ENCODE measurements at regions not wholly inside any gene's neighbourhood (a gene's known extent, or its start where the extent isn't known, plus 50 kb on each side); places are given as distances from the start of the nearest gene placed in this dataset.
A peak's percentile ranks its signal among the peaks of the same experiment; 100 is the strongest.

DNA sequence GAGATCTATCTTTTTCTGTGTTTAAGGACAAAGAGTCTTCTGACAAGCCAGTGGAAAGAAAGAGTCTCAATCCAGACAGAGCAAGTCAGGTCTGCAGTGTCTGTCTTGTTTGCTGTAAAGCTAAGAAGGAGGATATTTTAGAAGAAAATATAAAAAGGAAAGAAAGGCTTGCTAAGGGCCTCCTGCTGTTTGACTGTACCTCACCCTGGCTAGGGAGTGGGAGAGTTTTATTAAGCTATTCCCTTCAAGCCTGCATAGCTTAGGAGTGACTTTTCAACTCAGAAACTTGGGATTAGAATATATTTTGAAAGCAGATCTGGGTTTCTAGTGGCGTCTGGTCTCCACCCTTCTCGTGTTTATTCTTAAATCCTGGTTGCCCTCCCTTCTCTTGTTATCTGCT lies 460.0 kb downstream of the COG6 start:
- no peak overlapping the region for H2AFZ ChIP-seq (ENCODE audit: low read length)
- H3K9me3 ChIP-seq (ENCODE audit: low read length): 0 out of 2 replicates have a peak, but pooled peaks cover 2% of the 10 kb centered on the region
- peak overlapping the region; percentile 66 for H3K27ac ChIP-seq (ENCODE audit: low read depth, low read length, poor library complexity, severe bottlenecking)
- TF ChIP-seq, protein P1, sequence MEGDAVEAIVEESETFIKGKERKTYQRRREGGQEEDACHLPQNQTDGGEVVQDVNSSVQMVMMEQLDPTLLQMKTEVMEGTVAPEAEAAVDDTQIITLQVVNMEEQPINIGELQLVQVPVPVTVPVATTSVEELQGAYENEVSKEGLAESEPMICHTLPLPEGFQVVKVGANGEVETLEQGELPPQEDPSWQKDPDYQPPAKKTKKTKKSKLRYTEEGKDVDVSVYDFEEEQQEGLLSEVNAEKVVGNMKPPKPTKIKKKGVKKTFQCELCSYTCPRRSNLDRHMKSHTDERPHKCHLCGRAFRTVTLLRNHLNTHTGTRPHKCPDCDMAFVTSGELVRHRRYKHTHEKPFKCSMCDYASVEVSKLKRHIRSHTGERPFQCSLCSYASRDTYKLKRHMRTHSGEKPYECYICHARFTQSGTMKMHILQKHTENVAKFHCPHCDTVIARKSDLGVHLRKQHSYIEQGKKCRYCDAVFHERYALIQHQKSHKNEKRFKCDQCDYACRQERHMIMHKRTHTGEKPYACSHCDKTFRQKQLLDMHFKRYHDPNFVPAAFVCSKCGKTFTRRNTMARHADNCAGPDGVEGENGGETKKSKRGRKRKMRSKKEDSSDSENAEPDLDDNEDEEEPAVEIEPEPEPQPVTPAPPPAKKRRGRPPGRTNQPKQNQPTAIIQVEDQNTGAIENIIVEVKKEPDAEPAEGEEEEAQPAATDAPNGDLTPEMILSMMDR (IDR thresholded peaks at IDR 0.05; ENCODE audit: low read length): no peak
- no peak for TF ChIP-seq EZH2 (IDR thresholded peaks at IDR 0.05; ENCODE audit: borderline replicate concordance, low read length)
- no peaks in the 10 kb centered on the region for H4K20me1 ChIP-seq (ENCODE audit: insufficient read depth, low read length)
- peaks cover 31% of the 10 kb centered on the region for H3K4me1 ChIP-seq (ENCODE audit: insufficient read depth, low read length, severe bottlenecking)
- no peaks in the 10 kb centered on the region for H3F3A ChIP-seq (ENCODE audit: insufficient read depth, low read length)
- no peak overlapping the region for H3K9ac ChIP-seq (ENCODE audit: low read length)
- no peaks in the 10 kb centered on the region for H3K27me3 ChIP-seq (ENCODE audit: insufficient read depth, low read length)
- H3K4me3 ChIP-seq (ENCODE audit: low read depth, low read length, poor library complexity, severe bottlenecking): no peak overlapping the region
- no peaks in the 10 kb centered on the region for H3K9me2 ChIP-seq (ENCODE audit: low read depth, low read length)
- H3K36me3 ChIP-seq (ENCODE audit: insufficient read depth, low read length): peaks cover 30% of the 10 kb centered on the region
- H3K79me2 ChIP-seq (ENCODE audit: insufficient read depth, low read length): no peaks in the 10 kb centered on the region
- H3K4me2 ChIP-seq (ENCODE audit: low read length): no peak overlapping the region

DNA sequence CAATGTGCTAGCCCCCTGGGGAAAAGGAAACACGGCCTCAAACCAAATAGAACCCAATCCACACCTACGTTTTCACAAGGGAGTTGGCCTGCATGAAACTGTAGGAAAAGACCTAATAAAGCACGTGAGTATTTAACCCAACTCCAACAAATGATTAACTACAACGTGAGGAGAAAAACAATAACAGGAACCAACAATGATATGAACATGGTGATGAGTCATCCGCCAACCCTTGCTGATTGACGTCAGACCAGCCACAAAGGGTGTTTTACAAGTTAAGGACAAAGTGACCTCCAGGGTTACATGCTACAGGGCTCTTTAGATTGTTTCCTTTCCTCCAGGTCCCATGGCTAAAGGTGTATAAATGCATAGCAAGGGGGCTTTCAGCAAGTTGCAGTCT lies 460.5 kb downstream of the COG6 start:
- Histone ChIP-seq H3K4me2 (ENCODE audit: low read length) (no peak overlapping the region), H3K9me2 (ENCODE audit: low read depth, low read length) (no peaks in the 10 kb centered on the region), H3K9me3 (ENCODE audit: low read length) (0 out of 2 replicates have a peak, but pooled peaks cover 2% of the 10 kb centered on the region), H3K4me3 (ENCODE audit: low read depth, low read length, poor library complexity, severe bottlenecking) (no peak overlapping the region), H3F3A (ENCODE audit: insufficient read depth, low read length) (no peaks in the 10 kb centered on the region), H3K9ac (ENCODE audit: low read length) (no peak overlapping the region), H3K79me2 (ENCODE audit: insufficient read depth, low read length) (no peaks in the 10 kb centered on the region), H3K36me3 (ENCODE audit: insufficient read depth, low read length) (peaks cover 31% of the 10 kb centered on the region), H3K27ac (ENCODE audit: low read depth, low read length, poor library complexity, severe bottlenecking) (peak overlapping the region; percentile 66), H3K27me3 (ENCODE audit: insufficient read depth, low read length) (no peaks in the 10 kb centered on the region), H3K4me1 (ENCODE audit: insufficient read depth, low read length, severe bottlenecking) (peaks cover 31% of the 10 kb centered on the region), H2AFZ (ENCODE audit: low read length) (no peak overlapping the region), H4K20me1 (ENCODE audit: insufficient read depth, low read length) (no peaks in the 10 kb centered on the region)
- TF ChIP-seq EZH2 (IDR thresholded peaks at IDR 0.05; ENCODE audit: borderline replicate concordance, low read length): no peak
- TF ChIP-seq, protein P1 (IDR thresholded peaks at IDR 0.05; ENCODE audit: low read length): no peak

DNA sequence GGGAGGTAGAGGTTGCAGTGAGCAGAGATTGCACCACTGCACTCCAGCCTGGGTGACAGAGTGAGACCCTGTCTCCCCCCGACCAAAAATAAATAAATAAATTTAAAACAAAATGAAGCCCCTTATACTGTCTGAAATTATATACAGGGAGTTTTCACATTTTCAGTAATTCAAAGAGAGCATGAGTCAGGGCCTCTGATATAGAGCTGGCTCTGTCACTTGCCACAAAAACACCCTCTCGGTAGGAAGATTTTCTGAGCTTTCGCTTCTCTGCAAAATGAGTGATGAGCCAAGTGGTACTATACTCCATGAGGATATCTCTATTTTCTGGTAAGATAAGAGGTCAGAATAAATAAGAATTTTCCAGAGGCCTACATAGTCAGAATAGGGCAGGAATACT lies 462.9 kb downstream of the COG6 start:
- H3F3A ChIP-seq (ENCODE audit: insufficient read depth, low read length): no peaks in the 10 kb centered on the region
- no peak overlapping the region for H3K9ac ChIP-seq (ENCODE audit: low read length)
- no peaks in the 10 kb centered on the region for H3K9me2 ChIP-seq (ENCODE audit: low read depth, low read length)
- no peak overlapping the region for H3K4me3 ChIP-seq (ENCODE audit: low read depth, low read length, poor library complexity, severe bottlenecking)
- H3K79me2 ChIP-seq (ENCODE audit: insufficient read depth, low read length): no peaks in the 10 kb centered on the region
- H3K36me3 ChIP-seq (ENCODE audit: insufficient read depth, low read length): peaks cover 38% of the 10 kb centered on the region
- H4K20me1 ChIP-seq (ENCODE audit: insufficient read depth, low read length): no peaks in the 10 kb centered on the region
- peaks cover 37% of the 10 kb centered on the region for H3K4me1 ChIP-seq (ENCODE audit: insufficient read depth, low read length, severe bottlenecking)
- H3K27me3 ChIP-seq (ENCODE audit: insufficient read depth, low read length): no peaks in the 10 kb centered on the region
- H2AFZ ChIP-seq (ENCODE audit: low read length): no peak overlapping the region
- H3K9me3 ChIP-seq (ENCODE audit: low read length): 0 out of 2 replicates have a peak, but pooled peaks cover 2% of the 10 kb centered on the region
- no peak overlapping the region for H3K27ac ChIP-seq (ENCODE audit: low read depth, low read length, poor library complexity, severe bottlenecking)
- H3K4me2 ChIP-seq (ENCODE audit: low read length): no peak overlapping the region
- no peak for TF ChIP-seq EZH2 (IDR thresholded peaks at IDR 0.05; ENCODE audit: borderline replicate concordance, low read length)
- TF ChIP-seq, protein P1 (IDR thresholded peaks at IDR 0.05; ENCODE audit: low read length): no peak
